Nephron (organoid): ENCODE measurements at regions not wholly inside any gene's neighbourhood (a gene's known extent, or its start where the extent isn't known, plus 50 kb on each side); places are given as distances from the start of the nearest gene placed in this dataset.

Experiments
- H3K27ac Mint-ChIP-seq, 3 experiments: 2 replicates each; pipeline ENCODE4 v1.8.0; 2020; ENCODE audit warnings: mixed read lengths in 3 of 3, mild to moderate bottlenecking in 2 of 3, moderate library complexity in 1 of 3
- H3K27me3 Mint-ChIP-seq: 2 replicates; pipeline ENCODE4 v1.8.0; 2021; ENCODE audit warnings: low read depth, mild to moderate bottlenecking, moderate library complexity, mixed read lengths
- H3K36me3 Mint-ChIP-seq: 2 replicates; pipeline ENCODE4 v1.8.0; 2020; ENCODE audit warnings: low read depth, mixed read lengths
- H3K4me1 Mint-ChIP-seq: 2 replicates; pipeline ENCODE4 v1.8.0; 2020; ENCODE audit warnings: mixed read lengths
- H3K4me3 Mint-ChIP-seq, 3 experiments: 2 replicates each; pipeline ENCODE4 v1.8.0; 2020; ENCODE audit warnings: mild to moderate bottlenecking in 3 of 3, mixed read lengths in 3 of 3, moderate library complexity in 2 of 3
- H3K9me3 Mint-ChIP-seq: 2 replicates; pipeline ENCODE4 v1.8.0; 2020; ENCODE audit warnings: mixed read lengths
- CTCF ChIP-seq, 3 experiments: fragments of 200-600 bp; sonication (generic); IDR thresholded peaks; one replicate each; pipeline ENCODE4 v1.5.0; 2021; ENCODE audit warnings: antibody characterized with exemption in 3 of 3; ENCODE audit not compliant: unreplicated experiment in 3 of 3

GRCh38 chrY:11044234-11044883 lies 1516.7 kb downstream of the TSPY10 start:
- Mint-ChIP-seq H3K36me3 (peaks cover 10% of the 10 kb centered on the region), H3K4me1 (no peaks in the 10 kb centered on the region), H3K9me3 (peaks cover 6% of the 10 kb centered on the region), H3K4me3 (no peak overlapping the region), H3K27ac (no peak overlapping the region), H3K27me3 (no peaks in the 10 kb centered on the region)
- TF ChIP-seq CTCF (IDR thresholded peaks at IDR 0.05; ENCODE audit: unreplicated experiment in 3 of 3): no peak

- Mint-ChIP-seq H3K36me3 (no peaks in the 10 kb centered on the region), H3K4me1 (no peaks in the 10 kb centered on the region), H3K9me3 (no peaks in the 10 kb centered on the region), H3K4me3 (no peak overlapping the region), H3K27ac (no peak overlapping the region), H3K27me3 (no peaks in the 10 kb centered on the region)
- no peak for TF ChIP-seq CTCF (IDR thresholded peaks at IDR 0.05; ENCODE audit: unreplicated experiment in 3 of 3)
These were observed 1535.8 kb downstream of the TSPY10 start for GRCh38 chrY:11063486-11063885.

GRCh38 chrY:11063960-11064359 lies 1536.3 kb downstream of the TSPY10 start:
- no peak for TF ChIP-seq CTCF (IDR thresholded peaks at IDR 0.05; ENCODE audit: unreplicated experiment in 3 of 3)

GRCh38 chrY:11064376-11064775 lies 1536.7 kb downstream of the TSPY10 start:
- H3K27ac Mint-ChIP-seq: no peak overlapping the region
- H3K27me3 Mint-ChIP-seq: no peaks in the 10 kb centered on the region
- no peaks in the 10 kb centered on the region for H3K9me3 Mint-ChIP-seq
- no peak for TF ChIP-seq CTCF (IDR thresholded peaks at IDR 0.05; ENCODE audit: unreplicated experiment in 3 of 3)
- no peaks in the 10 kb centered on the region for H3K36me3 Mint-ChIP-seq
- H3K4me1 Mint-ChIP-seq: no peaks in the 10 kb centered on the region
- no peak overlapping the region for H3K4me3 Mint-ChIP-seq

More at GRCh38 chrY:11063960-11064359, 1536.3 kb downstream of the TSPY10 start:
- Mint-ChIP-seq H3K27ac (no peak overlapping the region), H3K4me3 (no peak overlapping the region), H3K4me1 (no peaks in the 10 kb centered on the region), H3K27me3 (no peaks in the 10 kb centered on the region), H3K9me3 (no peaks in the 10 kb centered on the region), H3K36me3 (no peaks in the 10 kb centered on the region)

GRCh38 chrY:11069271-11069670 lies 1541.6 kb downstream of the TSPY10 start:
- H3K4me1 Mint-ChIP-seq: no peaks in the 10 kb centered on the region
- H3K36me3 Mint-ChIP-seq: no peaks in the 10 kb centered on the region
- no peaks in the 10 kb centered on the region for H3K9me3 Mint-ChIP-seq
- no peak overlapping the region for H3K4me3 Mint-ChIP-seq
- no peak for TF ChIP-seq CTCF (IDR thresholded peaks at IDR 0.05; ENCODE audit: unreplicated experiment in 3 of 3)
- H3K27ac Mint-ChIP-seq: no peak overlapping the region
- no peaks in the 10 kb centered on the region for H3K27me3 Mint-ChIP-seq
